ENCODE measurements at regions not wholly inside any gene's neighbourhood (a gene's known extent, or its start where the extent isn't known, plus 50 kb on each side); places are given as distances from the start of the nearest gene placed in this dataset.

DNA sequence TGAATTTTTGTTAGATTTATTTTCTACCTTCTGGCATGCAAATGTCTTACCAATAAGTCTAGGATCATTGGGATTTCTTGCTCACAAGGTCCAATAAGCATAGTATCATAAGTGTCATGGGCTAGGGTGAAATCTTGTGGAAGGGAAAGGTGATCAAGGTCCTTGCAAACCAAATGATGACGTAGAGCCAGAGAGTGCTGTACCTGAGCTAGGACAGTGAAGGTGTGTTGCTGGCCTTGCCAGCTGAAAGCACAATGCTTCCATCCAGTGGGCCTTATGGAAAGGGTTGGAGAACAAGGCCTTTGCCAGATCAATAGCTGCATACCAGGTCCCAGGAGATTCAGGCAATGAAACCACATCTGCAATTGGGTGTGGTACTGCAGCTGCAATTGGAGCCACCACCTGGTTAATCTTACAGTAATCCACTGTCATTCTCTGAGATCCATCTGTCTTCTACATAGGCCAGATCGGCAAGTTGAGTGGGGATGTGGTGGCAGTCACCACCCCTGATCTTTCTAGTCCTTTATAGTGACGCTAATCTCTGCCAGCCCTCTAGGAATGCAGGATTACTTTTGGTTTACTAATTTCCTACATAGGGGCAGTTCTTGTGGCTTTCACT lies 208.9 kb upstream of the MYL2 start:
- TF ChIP-seq, protein P1, sequence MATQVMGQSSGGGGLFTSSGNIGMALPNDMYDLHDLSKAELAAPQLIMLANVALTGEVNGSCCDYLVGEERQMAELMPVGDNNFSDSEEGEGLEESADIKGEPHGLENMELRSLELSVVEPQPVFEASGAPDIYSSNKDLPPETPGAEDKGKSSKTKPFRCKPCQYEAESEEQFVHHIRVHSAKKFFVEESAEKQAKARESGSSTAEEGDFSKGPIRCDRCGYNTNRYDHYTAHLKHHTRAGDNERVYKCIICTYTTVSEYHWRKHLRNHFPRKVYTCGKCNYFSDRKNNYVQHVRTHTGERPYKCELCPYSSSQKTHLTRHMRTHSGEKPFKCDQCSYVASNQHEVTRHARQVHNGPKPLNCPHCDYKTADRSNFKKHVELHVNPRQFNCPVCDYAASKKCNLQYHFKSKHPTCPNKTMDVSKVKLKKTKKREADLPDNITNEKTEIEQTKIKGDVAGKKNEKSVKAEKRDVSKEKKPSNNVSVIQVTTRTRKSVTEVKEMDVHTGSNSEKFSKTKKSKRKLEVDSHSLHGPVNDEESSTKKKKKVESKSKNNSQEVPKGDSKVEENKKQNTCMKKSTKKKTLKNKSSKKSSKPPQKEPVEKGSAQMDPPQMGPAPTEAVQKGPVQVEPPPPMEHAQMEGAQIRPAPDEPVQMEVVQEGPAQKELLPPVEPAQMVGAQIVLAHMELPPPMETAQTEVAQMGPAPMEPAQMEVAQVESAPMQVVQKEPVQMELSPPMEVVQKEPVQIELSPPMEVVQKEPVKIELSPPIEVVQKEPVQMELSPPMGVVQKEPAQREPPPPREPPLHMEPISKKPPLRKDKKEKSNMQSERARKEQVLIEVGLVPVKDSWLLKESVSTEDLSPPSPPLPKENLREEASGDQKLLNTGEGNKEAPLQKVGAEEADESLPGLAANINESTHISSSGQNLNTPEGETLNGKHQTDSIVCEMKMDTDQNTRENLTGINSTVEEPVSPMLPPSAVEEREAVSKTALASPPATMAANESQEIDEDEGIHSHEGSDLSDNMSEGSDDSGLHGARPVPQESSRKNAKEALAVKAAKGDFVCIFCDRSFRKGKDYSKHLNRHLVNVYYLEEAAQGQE (IDR thresholded peaks at IDR 0.05; ENCODE audit: unreplicated experiment): no peak
- TF ChIP-seq, protein P2, sequence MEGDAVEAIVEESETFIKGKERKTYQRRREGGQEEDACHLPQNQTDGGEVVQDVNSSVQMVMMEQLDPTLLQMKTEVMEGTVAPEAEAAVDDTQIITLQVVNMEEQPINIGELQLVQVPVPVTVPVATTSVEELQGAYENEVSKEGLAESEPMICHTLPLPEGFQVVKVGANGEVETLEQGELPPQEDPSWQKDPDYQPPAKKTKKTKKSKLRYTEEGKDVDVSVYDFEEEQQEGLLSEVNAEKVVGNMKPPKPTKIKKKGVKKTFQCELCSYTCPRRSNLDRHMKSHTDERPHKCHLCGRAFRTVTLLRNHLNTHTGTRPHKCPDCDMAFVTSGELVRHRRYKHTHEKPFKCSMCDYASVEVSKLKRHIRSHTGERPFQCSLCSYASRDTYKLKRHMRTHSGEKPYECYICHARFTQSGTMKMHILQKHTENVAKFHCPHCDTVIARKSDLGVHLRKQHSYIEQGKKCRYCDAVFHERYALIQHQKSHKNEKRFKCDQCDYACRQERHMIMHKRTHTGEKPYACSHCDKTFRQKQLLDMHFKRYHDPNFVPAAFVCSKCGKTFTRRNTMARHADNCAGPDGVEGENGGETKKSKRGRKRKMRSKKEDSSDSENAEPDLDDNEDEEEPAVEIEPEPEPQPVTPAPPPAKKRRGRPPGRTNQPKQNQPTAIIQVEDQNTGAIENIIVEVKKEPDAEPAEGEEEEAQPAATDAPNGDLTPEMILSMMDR (conservative IDR thresholded peaks at IDR 0.05; ENCODE audit: low read depth in 2 of 2): no peak
- no peak for TF ChIP-seq EZH2 (IDR thresholded peaks at IDR 0.05; ENCODE audit: low read depth, unreplicated experiment)
- TF ChIP-seq CREB1 (CRISPR knock-in tag; IDR thresholded peaks at IDR 0.05; ENCODE audit: low read depth): no peak
- no peak for TF ChIP-seq POLR2AphosphoS5 (IDR thresholded peaks at IDR 0.05; ENCODE audit: low read depth)
- TF ChIP-seq ZNF331 (CRISPR knock-in tag; IDR thresholded peaks at IDR 0.05; ENCODE audit: low read depth): no peak
- no peak for TF ChIP-seq EZH2phosphoT487 (IDR thresholded peaks at IDR 0.05; ENCODE audit: unreplicated experiment)
- TF ChIP-seq JUNB (IDR thresholded peaks at IDR 0.05; ENCODE audit: unreplicated experiment): no peak
- TF ChIP-seq, protein P3, sequence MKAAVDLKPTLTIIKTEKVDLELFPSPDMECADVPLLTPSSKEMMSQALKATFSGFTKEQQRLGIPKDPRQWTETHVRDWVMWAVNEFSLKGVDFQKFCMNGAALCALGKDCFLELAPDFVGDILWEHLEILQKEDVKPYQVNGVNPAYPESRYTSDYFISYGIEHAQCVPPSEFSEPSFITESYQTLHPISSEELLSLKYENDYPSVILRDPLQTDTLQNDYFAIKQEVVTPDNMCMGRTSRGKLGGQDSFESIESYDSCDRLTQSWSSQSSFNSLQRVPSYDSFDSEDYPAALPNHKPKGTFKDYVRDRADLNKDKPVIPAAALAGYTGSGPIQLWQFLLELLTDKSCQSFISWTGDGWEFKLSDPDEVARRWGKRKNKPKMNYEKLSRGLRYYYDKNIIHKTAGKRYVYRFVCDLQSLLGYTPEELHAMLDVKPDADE (IDR thresholded peaks at IDR 0.05): no peak
- no peak for TF ChIP-seq NANOG (IDR thresholded peaks at IDR 0.05; ENCODE audit: borderline replicate concordance)
- TF ChIP-seq STAT1 (IDR thresholded peaks at IDR 0.05; ENCODE audit: unreplicated experiment): no peak
